ENCODE measurements at regions not wholly inside any gene's neighbourhood (a gene's known extent, or its start where the extent isn't known, plus 50 kb on each side); places are given as distances from the start of the nearest gene placed in this dataset.

DNA sequence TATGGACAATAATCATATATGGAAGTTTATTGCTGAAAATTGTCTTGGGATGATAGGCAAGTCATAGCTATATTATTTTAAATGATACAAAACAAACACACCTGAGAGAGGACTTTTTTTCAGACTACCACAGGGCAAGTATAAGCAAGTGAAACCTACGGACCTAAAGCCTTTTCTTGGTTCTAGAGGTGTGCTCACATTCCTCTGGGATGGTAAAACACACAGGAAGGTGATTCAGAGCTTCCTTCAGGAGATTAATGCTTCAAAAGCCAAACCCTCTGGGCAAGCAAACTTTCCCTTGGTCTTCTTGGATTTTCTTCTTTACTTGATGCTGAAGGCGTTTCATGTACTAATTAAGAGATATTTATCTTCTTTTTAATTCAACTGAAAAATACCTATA is 60.1 kb upstream of the ACSL4 start:
- TF ChIP-seq ZBTB4 (CRISPR knock-in tag; IDR thresholded peaks at IDR 0.05) (no peak), YY1 (IDR thresholded peaks at IDR 0.05; ENCODE audit: low read depth, low read length) (no peak), CREM (IDR thresholded peaks at IDR 0.05; ENCODE audit: low read depth) (no peak), CTCF (IDR thresholded peaks at IDR 0.05 in 2 of 3, conservative IDR thresholded peaks at IDR 0.05 in 1 of 3; ENCODE audit: control insufficient read depth in 2 of 3, extremely low read depth in 1 of 3, insufficient read depth in 1 of 3, low read depth in 3 of 3, low read length in 3 of 3) (no peak), SRF (IDR thresholded peaks at IDR 0.05; ENCODE audit: low read depth in 2 of 2, low read length in 2 of 2) (no peak), EP300 (IDR thresholded peaks at IDR 0.05; ENCODE audit: borderline replicate concordance in 1 of 2, control insufficient read depth in 1 of 2, low read depth in 2 of 2, low read length in 2 of 2) (no peak), POLR2AphosphoS2 (IDR thresholded peaks at IDR 0.05; ENCODE audit: low read depth, low read length) (no peak), ZBED1 (IDR thresholded peaks at IDR 0.05; ENCODE audit: borderline replicate concordance) (no peak), MYC (IDR thresholded peaks at IDR 0.05; ENCODE audit: insufficient read depth, insufficient read length, insufficient replicate concordance, low read length, severe bottlenecking) (no peak), RCOR1 (conservative IDR thresholded peaks at IDR 0.05; ENCODE audit: low read depth, low read length) (no peak), RB1 (IDR thresholded peaks at IDR 0.05; ENCODE audit: borderline replicate concordance) (no peak)
- TF ChIP-seq, protein P1, sequence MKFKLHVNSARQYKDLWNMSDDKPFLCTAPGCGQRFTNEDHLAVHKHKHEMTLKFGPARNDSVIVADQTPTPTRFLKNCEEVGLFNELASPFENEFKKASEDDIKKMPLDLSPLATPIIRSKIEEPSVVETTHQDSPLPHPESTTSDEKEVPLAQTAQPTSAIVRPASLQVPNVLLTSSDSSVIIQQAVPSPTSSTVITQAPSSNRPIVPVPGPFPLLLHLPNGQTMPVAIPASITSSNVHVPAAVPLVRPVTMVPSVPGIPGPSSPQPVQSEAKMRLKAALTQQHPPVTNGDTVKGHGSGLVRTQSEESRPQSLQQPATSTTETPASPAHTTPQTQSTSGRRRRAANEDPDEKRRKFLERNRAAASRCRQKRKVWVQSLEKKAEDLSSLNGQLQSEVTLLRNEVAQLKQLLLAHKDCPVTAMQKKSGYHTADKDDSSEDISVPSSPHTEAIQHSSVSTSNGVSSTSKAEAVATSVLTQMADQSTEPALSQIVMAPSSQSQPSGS (IDR thresholded peaks at IDR 0.05; ENCODE audit: low read length): no peak
